Natural killer cell treated with Interleukin-12 subunit alpha and Interleukin-12 subunit beta and Interleukin-15 and Interleukin-18, amount 100 ng/mL, for 72 hours (primary cell): ENCODE measurements at regions not wholly inside any gene's neighbourhood (a gene's known extent, or its start where the extent isn't known, plus 50 kb on each side); places are given as distances from the start of the nearest gene placed in this dataset.

Experiments used
- ATAC-seq, 2 donors: fragments of 150-1000 bp; cut with Tn5 transposase in 1 of 2; sonication (Bioruptor Pico), chemical (Tn5 transposase) in 1 of 2; 2 replicates each; pipeline ENCODE4 v1.10.0; 2021
- DNase-seq: peaks from one replicate; pipeline ENCODE4 v3.0.0; 2022; ENCODE audit warnings: low spot score
- H3K27ac Mint-ChIP-seq, 2 donors: 1 replicate in 1 of 2; 2 replicates in 1 of 2; pipeline ENCODE4 v1.8.0; 2022; ENCODE audit warnings: mixed read lengths in 2 of 2, mild to moderate bottlenecking in 1 of 2, moderate library complexity in 1 of 2
- H3K27me3 Mint-ChIP-seq, 2 donors: 1 replicate in 1 of 2; 2 replicates in 1 of 2; pipeline ENCODE4 v1.8.0; 2022; ENCODE audit warnings: mixed read lengths in 2 of 2
- H3K36me3 Mint-ChIP-seq: one replicate; pipeline ENCODE4 v1.8.0; 2022; ENCODE audit warnings: mixed read lengths
- H3K4me1 Mint-ChIP-seq, 2 donors: 1 replicate in 1 of 2; 2 replicates in 1 of 2; pipeline ENCODE4 v1.8.0; 2022; ENCODE audit warnings: low read depth in 2 of 2, mixed read lengths in 2 of 2, mild to moderate bottlenecking in 1 of 2
- H3K4me3 Mint-ChIP-seq: one replicate; pipeline ENCODE4 v1.8.0; 2022; ENCODE audit warnings: mixed read lengths
- H3K9me3 Mint-ChIP-seq: 2 replicates; pipeline ENCODE4 v1.8.0; 2022; ENCODE audit warnings: mixed read lengths

DNA sequence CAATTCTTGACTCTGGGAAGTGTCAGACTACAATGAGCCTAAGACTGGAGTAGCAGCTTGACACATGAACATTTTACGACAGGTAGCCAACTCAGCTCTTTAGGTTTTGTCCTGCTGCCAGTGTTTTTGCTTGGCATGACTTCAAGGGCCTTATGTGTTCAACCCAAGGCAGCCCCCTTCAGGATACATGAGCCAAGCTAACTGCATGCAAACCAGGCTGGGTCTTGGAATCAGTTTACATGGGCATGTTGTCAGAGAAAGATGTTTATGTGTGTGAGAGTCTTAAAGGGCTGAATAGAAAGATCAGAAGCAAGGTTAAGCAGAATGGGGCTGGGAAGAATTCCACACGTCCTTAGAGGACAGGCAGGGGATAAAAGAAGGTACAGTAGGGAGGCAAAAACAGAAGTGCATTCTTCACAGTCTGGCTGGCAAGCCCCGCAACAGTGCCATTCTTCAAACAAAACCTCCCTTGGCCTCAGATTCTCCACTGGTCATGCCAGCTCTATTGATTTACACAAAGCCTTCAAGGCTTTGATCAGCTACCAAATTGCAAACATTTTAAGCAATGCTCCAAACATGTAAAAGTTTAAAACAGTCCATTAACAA is 97.3 kb downstream of the NKX6-1 start:
- Mint-ChIP-seq H3K9me3 (peaks cover 7% of the 10 kb centered on the region), H3K27me3 (no peaks in the 10 kb centered on the region), H3K4me1 (no peaks in the 10 kb centered on the region), H3K27ac (no peak overlapping the region), H3K4me3 (no peak overlapping the region), H3K36me3 (no peaks in the 10 kb centered on the region)
- DNase-seq (no peak), ATAC-seq (no peak)

DNA sequence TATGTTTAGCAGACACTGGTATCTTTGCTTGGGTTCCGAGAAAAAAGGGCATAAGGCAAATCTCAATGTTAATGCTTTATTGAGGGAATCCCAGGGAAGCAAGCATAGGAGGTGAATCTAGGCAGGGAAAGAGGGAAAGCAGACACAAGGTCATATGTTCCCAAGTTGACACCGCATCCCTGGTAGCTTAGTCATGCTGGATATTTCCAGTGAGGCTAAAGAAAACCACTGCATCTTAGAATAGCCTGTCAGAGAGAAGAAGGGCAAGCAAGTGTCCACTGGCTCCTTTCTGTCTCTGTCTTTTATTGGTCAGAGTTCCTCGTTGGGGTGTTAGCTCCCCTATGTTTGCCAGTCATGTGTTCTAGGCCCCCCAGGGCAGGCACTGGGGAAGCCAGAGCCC is 104.7 kb downstream of the NKX6-1 start:
- no peaks in the 10 kb centered on the region for H3K36me3 Mint-ChIP-seq
- no peaks in the 10 kb centered on the region for H3K4me1 Mint-ChIP-seq
- H3K27ac Mint-ChIP-seq: no peak overlapping the region
- ATAC-seq (peak in 1 of 2 donors; percentile 24), DNase-seq (no peak)
- no peaks in the 10 kb centered on the region for H3K27me3 Mint-ChIP-seq
- H3K4me3 Mint-ChIP-seq: no peak overlapping the region
- peaks cover 4% of the 10 kb centered on the region for H3K9me3 Mint-ChIP-seq

GRCh38 chr4:84392951-84393590 is 106.0 kb downstream of the NKX6-1 start:
- Mint-ChIP-seq H3K4me3 (no peak overlapping the region), H3K27me3 (no peaks in the 10 kb centered on the region), H3K4me1 (no peaks in the 10 kb centered on the region), H3K9me3 (peaks cover 6% of the 10 kb centered on the region), H3K36me3 (no peaks in the 10 kb centered on the region), H3K27ac (no peak overlapping the region)
- ATAC-seq (no peak), DNase-seq (no peak)

DNA sequence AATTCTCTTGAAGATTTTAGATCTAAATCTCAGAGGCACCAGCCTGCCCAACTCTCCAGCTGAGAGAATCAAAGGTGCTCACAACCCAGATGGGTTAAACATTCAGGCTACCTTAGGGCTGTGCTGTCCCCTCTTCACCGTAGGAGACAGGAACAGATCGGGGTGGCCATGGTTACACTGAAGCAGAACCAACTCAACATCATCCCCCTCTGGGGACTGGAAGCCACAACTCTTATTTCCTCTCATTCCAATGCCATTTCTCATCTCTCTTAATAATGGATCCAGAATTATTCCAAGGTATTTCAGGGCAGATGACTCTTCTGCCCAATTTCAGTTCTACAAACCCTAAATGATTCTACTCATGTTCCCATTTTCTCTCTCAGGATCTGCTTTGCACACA is 109.7 kb downstream of the NKX6-1 start:
- no peak for DNase-seq
- H3K27ac Mint-ChIP-seq: no peak overlapping the region
- peaks cover 9% of the 10 kb centered on the region for H3K9me3 Mint-ChIP-seq
- no peak for ATAC-seq
- H3K4me1 Mint-ChIP-seq: no peaks in the 10 kb centered on the region
- no peak overlapping the region for H3K4me3 Mint-ChIP-seq
- H3K36me3 Mint-ChIP-seq: no peaks in the 10 kb centered on the region
- H3K27me3 Mint-ChIP-seq: no peaks in the 10 kb centered on the region

DNA sequence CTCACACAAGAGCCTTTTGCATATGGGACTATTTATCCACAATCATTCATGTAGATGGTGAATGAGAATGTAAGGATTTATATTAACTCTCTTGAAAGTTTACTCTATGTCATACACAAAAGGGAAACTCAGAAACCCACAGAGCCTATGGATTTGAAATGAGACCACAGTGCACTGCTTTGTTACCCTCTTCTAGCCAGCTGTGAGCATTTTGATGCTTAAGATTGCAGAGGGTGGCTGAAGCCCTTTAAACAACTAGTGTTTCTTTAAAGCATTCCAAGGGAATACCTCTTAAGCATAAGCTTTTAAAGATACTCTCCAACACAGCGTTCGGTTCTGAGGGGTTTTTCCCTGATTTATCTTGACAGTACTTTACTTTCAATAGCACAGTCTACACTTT is 113.9 kb downstream of the NKX6-1 start:
- no peak for DNase-seq
- ATAC-seq: no peak
- no peaks in the 10 kb centered on the region for H3K27me3 Mint-ChIP-seq
- no peaks in the 10 kb centered on the region for H3K4me1 Mint-ChIP-seq
- no peaks in the 10 kb centered on the region for H3K36me3 Mint-ChIP-seq
- no peak overlapping the region for H3K27ac Mint-ChIP-seq
- peaks cover 9% of the 10 kb centered on the region for H3K9me3 Mint-ChIP-seq
- no peak overlapping the region for H3K4me3 Mint-ChIP-seq

DNA sequence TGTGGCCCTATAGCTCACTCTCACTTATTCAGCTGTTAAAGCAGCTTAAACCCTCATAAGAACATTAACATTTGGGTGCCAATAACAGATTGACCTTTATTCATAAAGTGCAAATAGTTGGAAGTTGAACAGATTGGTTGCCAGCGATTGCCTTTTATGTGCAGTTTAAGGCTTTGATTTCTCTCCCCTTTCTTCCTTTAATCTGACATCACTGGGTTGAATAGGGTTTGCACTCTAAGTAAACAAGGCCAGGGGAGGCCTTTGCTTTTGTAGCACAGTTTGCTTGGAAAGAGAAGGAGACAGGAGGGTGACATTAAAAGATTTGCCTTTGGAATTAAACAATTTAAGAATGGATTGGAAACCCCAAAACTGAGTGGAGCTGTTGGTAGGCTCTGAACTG is 114.3 kb downstream of the NKX6-1 start:
- DNase-seq (no peak), ATAC-seq (no peak)
- Mint-ChIP-seq H3K4me1 (no peaks in the 10 kb centered on the region), H3K27me3 (no peaks in the 10 kb centered on the region), H3K36me3 (no peaks in the 10 kb centered on the region), H3K9me3 (peaks cover 9% of the 10 kb centered on the region), H3K4me3 (no peak overlapping the region), H3K27ac (no peak overlapping the region)

DNA sequence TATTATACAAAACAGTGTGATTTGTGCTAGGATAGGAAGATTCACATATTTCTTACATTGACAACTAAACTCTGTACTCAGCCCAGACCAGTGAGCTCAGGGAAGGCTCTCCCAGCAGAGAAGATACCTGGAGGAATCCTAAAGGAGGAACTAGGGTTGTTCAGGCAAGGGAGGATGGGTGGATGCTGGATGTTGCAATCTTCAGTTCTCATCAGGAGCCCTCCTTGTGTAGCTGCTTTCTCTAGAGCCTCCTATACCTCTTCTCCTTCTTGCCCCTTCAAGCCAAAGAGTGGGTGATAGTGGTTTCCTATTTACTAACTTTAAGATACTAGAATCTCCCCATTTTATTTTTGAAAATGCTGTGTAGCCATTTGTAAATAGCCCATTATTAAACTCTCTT is 117.3 kb downstream of the NKX6-1 start:
- H3K9me3 Mint-ChIP-seq: peaks cover 3% of the 10 kb centered on the region

DNA sequence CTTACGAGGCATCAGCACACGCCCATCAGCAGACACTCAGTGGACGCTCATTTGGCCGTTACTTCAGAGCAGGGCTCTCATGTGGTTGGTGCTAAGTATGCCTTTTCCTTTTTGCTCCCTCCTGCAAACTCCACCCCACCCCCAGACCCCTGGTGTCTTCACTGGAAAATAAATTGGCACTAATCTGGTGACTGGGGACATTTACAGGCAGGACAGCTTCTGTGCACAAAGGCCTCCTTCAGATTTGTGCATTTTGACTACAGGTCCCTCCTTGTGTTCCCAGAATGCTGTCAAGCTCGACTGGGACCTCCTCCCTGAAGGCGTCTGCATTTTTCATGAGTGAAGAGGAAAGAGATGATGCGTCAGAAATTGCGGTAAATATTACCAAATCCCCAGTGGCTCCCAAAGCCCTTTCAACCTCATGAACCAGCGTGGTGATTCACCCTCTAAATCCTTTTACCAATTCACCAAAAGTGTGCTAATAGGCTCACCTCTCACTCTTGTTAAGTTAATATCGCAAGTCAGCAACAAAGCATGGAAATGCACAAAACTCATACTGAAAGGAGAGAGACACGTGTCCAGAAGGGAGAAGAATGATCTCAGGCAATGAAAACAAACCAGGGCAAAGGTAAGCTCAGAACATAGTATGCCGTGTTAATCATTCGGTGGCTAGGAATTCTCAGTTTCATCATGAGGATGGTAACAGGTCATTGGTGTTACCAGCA is 119.0 kb downstream of the NKX6-1 start:
- no peaks in the 10 kb centered on the region for H3K27me3 Mint-ChIP-seq
- DNase-seq (no peak), ATAC-seq (no peak)
- no peak overlapping the region for H3K4me3 Mint-ChIP-seq
- no peaks in the 10 kb centered on the region for H3K36me3 Mint-ChIP-seq
- H3K9me3 Mint-ChIP-seq: peaks cover 3% of the 10 kb centered on the region
- no peaks in the 10 kb centered on the region for H3K4me1 Mint-ChIP-seq
- H3K27ac Mint-ChIP-seq: no peak overlapping the region

More for the DNA sequence above, 117.3 kb downstream of the NKX6-1 start:
- DNase-seq: no peak
- Mint-ChIP-seq H3K27me3 (no peaks in the 10 kb centered on the region), H3K36me3 (no peaks in the 10 kb centered on the region), H3K4me3 (no peak overlapping the region), H3K27ac (no peak overlapping the region), H3K4me1 (no peaks in the 10 kb centered on the region)
- ATAC-seq: no peak

DNA sequence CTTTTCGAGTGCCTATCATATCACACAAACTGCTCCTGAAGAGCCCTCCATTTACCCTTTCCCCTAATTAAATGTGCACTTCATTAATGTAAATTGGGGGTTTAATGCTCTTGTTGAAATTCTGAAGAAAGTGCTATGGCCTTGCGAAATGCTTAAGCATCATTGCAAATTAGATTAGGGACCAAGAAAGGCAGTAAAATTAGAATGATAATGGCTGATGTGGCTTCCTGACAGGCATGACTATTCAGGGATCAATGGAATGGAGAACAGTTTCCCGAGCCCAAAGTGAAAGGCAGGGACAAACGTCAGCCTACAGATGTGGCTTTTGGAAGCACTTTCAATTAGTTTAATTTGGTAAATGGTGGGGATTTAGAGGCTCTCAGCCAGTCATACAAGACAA is 120.1 kb downstream of the NKX6-1 start:
- no peaks in the 10 kb centered on the region for H3K27me3 Mint-ChIP-seq
- no peak for DNase-seq
- H3K36me3 Mint-ChIP-seq: no peaks in the 10 kb centered on the region
- no peak for ATAC-seq
- H3K4me1 Mint-ChIP-seq: no peaks in the 10 kb centered on the region
- H3K27ac Mint-ChIP-seq: no peak overlapping the region
- no peak overlapping the region for H3K4me3 Mint-ChIP-seq
- H3K9me3 Mint-ChIP-seq: no peaks in the 10 kb centered on the region

DNA sequence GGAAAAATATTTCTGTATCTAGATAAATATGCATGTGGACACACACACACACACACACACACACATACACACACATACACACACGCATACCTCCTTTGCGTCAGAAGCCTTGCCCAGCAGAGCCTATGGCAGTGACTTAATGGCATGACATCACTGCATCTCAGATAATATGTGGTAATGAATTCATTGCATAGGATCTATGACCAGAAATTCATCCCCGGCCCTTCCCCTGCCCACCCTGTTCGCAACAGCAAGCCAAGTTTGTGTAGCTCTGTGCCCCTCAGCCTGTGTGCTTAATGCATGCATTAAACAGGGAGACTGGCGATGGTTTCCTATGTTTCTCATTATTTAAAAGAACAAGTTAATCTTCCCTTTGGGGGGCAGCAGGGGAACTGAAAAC is 120.7 kb downstream of the NKX6-1 start:
- ATAC-seq: no peak
- Mint-ChIP-seq H3K27me3 (no peaks in the 10 kb centered on the region), H3K36me3 (no peaks in the 10 kb centered on the region)

DNA sequence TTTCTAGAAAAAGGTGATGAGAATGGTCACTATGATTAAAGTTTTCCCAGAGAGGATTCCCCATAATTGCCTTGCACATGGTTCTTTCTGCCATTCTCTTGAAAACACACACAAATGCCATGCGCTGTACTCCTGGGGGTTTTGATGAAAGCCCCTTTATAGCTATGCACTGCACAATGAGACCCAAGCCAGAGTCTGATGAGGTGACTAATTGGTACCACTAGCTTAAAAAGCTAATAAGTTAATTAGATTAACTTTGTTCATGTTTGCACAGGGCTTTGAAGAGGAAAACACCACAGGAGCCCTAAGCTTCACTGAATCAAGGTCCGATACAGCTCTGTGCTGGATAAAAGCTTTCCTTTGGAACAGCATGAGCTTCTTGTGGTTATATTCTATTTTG is 132.2 kb downstream of the NKX6-1 start:
- Mint-ChIP-seq H3K4me1 (no peaks in the 10 kb centered on the region), H3K36me3 (no peaks in the 10 kb centered on the region)

More for the DNA sequence above, 120.7 kb downstream of the NKX6-1 start:
- H3K27ac Mint-ChIP-seq: no peak overlapping the region
- no peaks in the 10 kb centered on the region for H3K4me1 Mint-ChIP-seq
- H3K9me3 Mint-ChIP-seq: no peaks in the 10 kb centered on the region
- DNase-seq: no peak
- no peak overlapping the region for H3K4me3 Mint-ChIP-seq

DNA sequence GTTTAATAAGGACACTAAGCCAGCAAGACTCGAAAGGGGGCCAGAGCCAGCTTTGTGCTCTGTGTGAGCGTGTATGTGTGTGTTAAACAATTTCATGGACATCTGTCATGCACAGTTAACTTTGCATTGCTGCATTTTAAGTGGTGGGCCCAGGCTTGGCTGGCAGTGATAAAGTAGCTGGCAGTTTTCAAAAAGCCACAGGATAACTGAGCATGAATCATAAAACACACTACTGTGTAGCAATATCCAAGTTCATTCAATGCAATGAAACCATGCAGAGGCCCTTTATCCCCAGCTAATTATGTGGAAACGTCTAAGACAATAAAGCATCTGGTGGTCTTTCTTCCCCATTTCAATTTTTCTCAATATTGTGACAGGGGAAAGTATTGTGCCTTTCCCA is 132.9 kb downstream of the NKX6-1 start:
- H3K9me3 Mint-ChIP-seq: peaks cover 3% of the 10 kb centered on the region
- no peaks in the 10 kb centered on the region for H3K36me3 Mint-ChIP-seq
- H3K27me3 Mint-ChIP-seq: no peaks in the 10 kb centered on the region
- no peak for ATAC-seq
- no peak overlapping the region for H3K27ac Mint-ChIP-seq
- no peak for DNase-seq
- H3K4me3 Mint-ChIP-seq: no peak overlapping the region
- no peaks in the 10 kb centered on the region for H3K4me1 Mint-ChIP-seq

More for the DNA sequence above, 132.2 kb downstream of the NKX6-1 start:
- no peak for ATAC-seq
- Mint-ChIP-seq H3K4me3 (no peak overlapping the region), H3K27ac (no peak overlapping the region), H3K9me3 (peaks cover 3% of the 10 kb centered on the region), H3K27me3 (no peaks in the 10 kb centered on the region)
- no peak for DNase-seq

- Mint-ChIP-seq H3K4me3 (no peak overlapping the region), H3K9me3 (peaks cover 3% of the 10 kb centered on the region)
Measured at GRCh38 chr4:84362896-84363655, 136.0 kb downstream of the NKX6-1 start.

GRCh38 chr4:84342161-84342560 is 156.9 kb downstream of the NKX6-1 start:
- Mint-ChIP-seq H3K4me3 (no peak overlapping the region), H3K36me3 (peaks cover 9% of the 10 kb centered on the region), H3K9me3 (peaks cover 28% of the 10 kb centered on the region)

More at GRCh38 chr4:84362896-84363655, 136.0 kb downstream of the NKX6-1 start:
- H3K36me3 Mint-ChIP-seq: no peaks in the 10 kb centered on the region
- H3K27ac Mint-ChIP-seq: no peak overlapping the region
- ATAC-seq (no peak), DNase-seq (no peak)
- no peaks in the 10 kb centered on the region for H3K27me3 Mint-ChIP-seq
- no peaks in the 10 kb centered on the region for H3K4me1 Mint-ChIP-seq

More at GRCh38 chr4:84342161-84342560, 156.9 kb downstream of the NKX6-1 start:
- Mint-ChIP-seq H3K27ac (no peak overlapping the region), H3K27me3 (no peaks in the 10 kb centered on the region), H3K4me1 (no peaks in the 10 kb centered on the region)
- no peak for ATAC-seq
- DNase-seq: no peak
